Ascending aorta (tissue), 2 donors: ENCODE measurements at regions not wholly inside any gene's neighbourhood (a gene's known extent, or its start where the extent isn't known, plus 50 kb on each side); places are given as distances from the start of the nearest gene placed in this dataset.

Source experiments
- DNase-seq, 2 donors: peaks; one replicate each; pipeline ENCODE4 v3.0.0-alpha.2; 2019; ENCODE audit warnings: low spot score in 2 of 2
- H3K27ac ChIP-seq, 2 donors: fragments of 200-600 bp; sonication (generic); one replicate each; pipeline ENCODE4 v1.5.1; 2016 to 2017; ENCODE audit warnings: mild to moderate bottlenecking in 1 of 2
- H3K27me3 ChIP-seq: fragments of 200-600 bp; sonication (generic); one replicate; pipeline ENCODE4 v1.5.1; 2017
- H3K36me3 ChIP-seq, 2 donors: fragments of 200-600 bp; sonication (generic); one replicate each; pipeline ENCODE4 v1.5.1; 2016
- H3K4me1 ChIP-seq, 2 donors: fragments of 200-600 bp; sonication (generic); one replicate each; pipeline ENCODE4 v1.5.1; 2016 to 2017; ENCODE audit warnings: mild to moderate bottlenecking in 1 of 2
- H3K4me3 ChIP-seq, 2 donors: fragments of 200-600 bp; sonication (generic); one replicate each; pipeline ENCODE4 v1.5.1; 2016 to 2017; ENCODE audit warnings: mild to moderate bottlenecking in 1 of 2
- H3K9me3 ChIP-seq, 2 donors: fragments of 200-600 bp; sonication (generic); one replicate each; pipeline ENCODE4 v1.5.1; 2016
- intact Hi-C: fragments of 100-400 bp; cut with DNase I; formaldehyde crosslinking; loops from one replicate; pipeline ENCODE4 v1.15.1; 2023
- TF ChIP-seq, protein P1 (sequence below), 3 experiments: fragments of 200-600 bp in 2 of 3; fragments of 450-650 bp in 1 of 3; sonication (generic) in 2 of 3; IDR thresholded peaks; one replicate each; pipeline ENCODE4 v1.5.1; 2016 to 2019; ENCODE audit warnings: antibody characterized with exemption in 3 of 3, mild to moderate bottlenecking in 1 of 3, moderate library complexity in 1 of 3

- intact Hi-C loops, result no loop called here
- H3K4me1 ChIP-seq, result no peaks in the 10 kb centered on the region
- TF ChIP-seq, protein P1, sequence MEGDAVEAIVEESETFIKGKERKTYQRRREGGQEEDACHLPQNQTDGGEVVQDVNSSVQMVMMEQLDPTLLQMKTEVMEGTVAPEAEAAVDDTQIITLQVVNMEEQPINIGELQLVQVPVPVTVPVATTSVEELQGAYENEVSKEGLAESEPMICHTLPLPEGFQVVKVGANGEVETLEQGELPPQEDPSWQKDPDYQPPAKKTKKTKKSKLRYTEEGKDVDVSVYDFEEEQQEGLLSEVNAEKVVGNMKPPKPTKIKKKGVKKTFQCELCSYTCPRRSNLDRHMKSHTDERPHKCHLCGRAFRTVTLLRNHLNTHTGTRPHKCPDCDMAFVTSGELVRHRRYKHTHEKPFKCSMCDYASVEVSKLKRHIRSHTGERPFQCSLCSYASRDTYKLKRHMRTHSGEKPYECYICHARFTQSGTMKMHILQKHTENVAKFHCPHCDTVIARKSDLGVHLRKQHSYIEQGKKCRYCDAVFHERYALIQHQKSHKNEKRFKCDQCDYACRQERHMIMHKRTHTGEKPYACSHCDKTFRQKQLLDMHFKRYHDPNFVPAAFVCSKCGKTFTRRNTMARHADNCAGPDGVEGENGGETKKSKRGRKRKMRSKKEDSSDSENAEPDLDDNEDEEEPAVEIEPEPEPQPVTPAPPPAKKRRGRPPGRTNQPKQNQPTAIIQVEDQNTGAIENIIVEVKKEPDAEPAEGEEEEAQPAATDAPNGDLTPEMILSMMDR (IDR thresholded peaks at IDR 0.05), result peak; percentile 16 to 54 (median 42)
These were observed 238.8 kb downstream of the EDEM1 start for GRCh38 chr3:5426094-5426883.

DNA sequence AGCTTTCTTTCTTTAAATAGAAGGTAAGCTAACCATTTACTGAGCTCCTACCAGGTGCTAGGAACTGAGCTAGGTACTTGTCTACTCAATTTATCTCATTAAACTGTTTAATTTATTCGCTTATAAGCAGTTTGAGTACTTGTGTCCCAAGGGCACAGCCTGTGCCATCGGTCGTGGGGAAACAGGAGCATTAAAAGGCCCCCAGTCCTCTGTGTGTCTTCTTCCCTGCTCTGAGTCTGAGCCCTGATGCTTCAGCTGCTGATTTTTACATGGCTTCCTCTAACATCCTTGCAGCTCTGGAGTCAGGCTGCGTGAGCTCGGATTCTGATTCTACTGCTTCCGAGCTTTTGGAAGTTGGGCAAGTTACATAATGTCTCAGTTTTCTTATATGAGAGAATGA, 239.5 kb downstream of the EDEM1 start:
- Histone ChIP-seq H3K4me3 (no peak overlapping the region), H3K27me3 (no peaks in the 10 kb centered on the region), H3K4me1 (no peaks in the 10 kb centered on the region), H3K36me3 (no peaks in the 10 kb centered on the region), H3K9me3 (no peaks in the 10 kb centered on the region), H3K27ac (no peak overlapping the region)
- TF ChIP-seq, protein P1 (IDR thresholded peaks at IDR 0.05), result no peak
- DNase-seq, result no peak
- intact Hi-C loops, result no loop called here

More at GRCh38 chr3:5426094-5426883, 238.8 kb downstream of the EDEM1 start:
- peak in 1 of 2 donors; percentile 71 for DNase-seq
- H3K9me3 ChIP-seq, result no peaks in the 10 kb centered on the region
- H3K36me3 ChIP-seq, result no peaks in the 10 kb centered on the region
- no peak overlapping the region for H3K27ac ChIP-seq
- no peaks in the 10 kb centered on the region for H3K27me3 ChIP-seq
- H3K4me3 ChIP-seq, result no peak overlapping the region

- Histone ChIP-seq H3K27me3 (no peaks in the 10 kb centered on the region), H3K27ac (no peak overlapping the region), H3K9me3 (no peaks in the 10 kb centered on the region), H3K4me3 (no peak overlapping the region), H3K4me1 (no peaks in the 10 kb centered on the region), H3K36me3 (no peaks in the 10 kb centered on the region)
- intact Hi-C loops, result no loop called here
- TF ChIP-seq, protein P1 (IDR thresholded peaks at IDR 0.05), result no peak
- DNase-seq, result no peak
These were observed 240.4 kb downstream of the EDEM1 start for GRCh38 chr3:5427938-5428337.

DNA sequence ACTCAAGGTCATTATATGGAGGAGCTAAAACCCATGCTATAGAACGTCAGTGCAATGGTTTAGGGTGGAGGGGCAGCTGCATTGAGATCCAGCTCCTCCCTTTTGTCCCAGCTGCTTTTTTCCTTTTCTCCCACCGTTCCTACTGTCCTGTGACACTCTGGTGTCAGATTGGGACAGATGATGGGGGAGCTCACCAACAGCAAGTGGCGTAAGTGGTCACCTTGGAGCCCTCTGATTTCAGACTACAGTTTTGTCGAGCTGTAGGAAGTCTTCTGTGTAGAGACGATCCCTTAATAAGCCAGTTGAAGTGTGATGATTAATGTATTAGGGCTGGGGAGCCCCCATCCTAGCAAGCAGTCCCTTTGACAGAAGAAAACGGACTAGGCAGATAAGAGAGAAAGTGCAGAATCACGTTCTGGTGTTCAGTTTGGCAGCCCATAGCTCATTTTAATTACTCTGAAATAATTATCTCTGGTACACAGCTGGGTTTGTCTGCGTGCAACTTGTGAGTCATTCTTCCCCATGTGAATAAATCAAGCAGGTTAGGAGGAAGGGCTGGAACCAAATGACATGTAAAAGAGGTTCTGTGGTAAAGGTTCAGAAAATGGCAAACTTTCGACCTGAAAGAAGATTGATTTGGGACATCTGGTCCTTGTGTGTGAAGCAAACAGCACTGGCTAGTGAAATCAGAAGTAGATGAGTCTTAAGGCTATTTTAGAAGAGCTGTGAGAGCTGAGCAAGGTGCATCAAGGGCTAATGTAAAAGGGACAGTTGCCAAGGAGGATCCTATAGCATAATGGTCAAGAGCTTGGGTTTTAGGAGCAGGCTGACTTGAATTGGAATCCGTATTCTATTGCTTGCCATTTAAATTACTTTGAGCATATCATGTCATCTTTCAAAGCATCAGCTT, 241.4 kb downstream of the EDEM1 start:
- TF ChIP-seq, protein P1 (IDR thresholded peaks at IDR 0.05), result no peak
- intact Hi-C loops, result no loop called here
- DNase-seq, result no peak
- no peak overlapping the region for H3K4me3 ChIP-seq
- H3K27ac ChIP-seq, result no peak overlapping the region
- no peaks in the 10 kb centered on the region for H3K36me3 ChIP-seq
- no peaks in the 10 kb centered on the region for H3K9me3 ChIP-seq
- H3K4me1 ChIP-seq, result no peaks in the 10 kb centered on the region
- H3K27me3 ChIP-seq, result no peaks in the 10 kb centered on the region

GRCh38 chr3:5429517-5429890, 242.0 kb downstream of the EDEM1 start:
- no peaks in the 10 kb centered on the region for H3K9me3 ChIP-seq
- no peak for DNase-seq
- no peak overlapping the region for H3K4me3 ChIP-seq
- H3K4me1 ChIP-seq, result no peaks in the 10 kb centered on the region
- no peaks in the 10 kb centered on the region for H3K27me3 ChIP-seq
- intact Hi-C loops, result no loop called here
- no peaks in the 10 kb centered on the region for H3K36me3 ChIP-seq
- H3K27ac ChIP-seq, result no peak overlapping the region
- TF ChIP-seq, protein P1 (IDR thresholded peaks at IDR 0.05), result no peak
